ENCODE measurements at regions not wholly inside any gene's neighbourhood (a gene's known extent, or its start where the extent isn't known, plus 50 kb on each side); places are given as distances from the start of the nearest gene placed in this dataset.
A peak's percentile ranks its signal among the peaks of the same experiment; 100 is the strongest.

GRCh38 chr13:106918557-106918860 lies 350.6 kb upstream of the ARGLU1 start:
- H3K9me3 ChIP-seq (ENCODE audit: low read length), result no peaks in the 10 kb centered on the region
- H3K27ac ChIP-seq (ENCODE audit: low read length), result no peak overlapping the region
- no peaks in the 10 kb centered on the region for H3K79me2 ChIP-seq (replicated peaks; ENCODE audit: insufficient read depth, low read length)
- H2AFZ ChIP-seq (ENCODE audit: low read depth, low read length), result no peak overlapping the region
- no peaks in the 10 kb centered on the region for H4K20me1 ChIP-seq (ENCODE audit: insufficient read depth)
- no peak for TF ChIP-seq TAF1 (IDR thresholded peaks at IDR 0.05; ENCODE audit: low read depth)
- TF ChIP-seq CTCF (IDR thresholded peaks at IDR 0.05; ENCODE audit: poor library complexity, severe bottlenecking), result no peak
- no peak for TF ChIP-seq EP300 (conservative IDR thresholded peaks at IDR 0.05; ENCODE audit: poor library complexity, severe bottlenecking)
- peak overlapping the region; percentile 68 for H3K4me3 ChIP-seq (ENCODE audit: low read length)
- H3K27me3 ChIP-seq (ENCODE audit: insufficient read depth, low read depth, low read length), result no peaks in the 10 kb centered on the region
- H3K4me2 ChIP-seq (ENCODE audit: low read length), result peak overlapping the region; percentile 33
- H3K9me2 ChIP-seq (ENCODE audit: insufficient read depth, low read length), result no peaks in the 10 kb centered on the region
- H3K36me3 ChIP-seq (ENCODE audit: insufficient read depth, low read length), result no peaks in the 10 kb centered on the region
- no peak overlapping the region for H3K9ac ChIP-seq (ENCODE audit: low read length)
- H3F3A ChIP-seq (ENCODE audit: insufficient read depth, low read length, poor library complexity, severe bottlenecking), result peaks cover 5% of the 10 kb centered on the region

DNA sequence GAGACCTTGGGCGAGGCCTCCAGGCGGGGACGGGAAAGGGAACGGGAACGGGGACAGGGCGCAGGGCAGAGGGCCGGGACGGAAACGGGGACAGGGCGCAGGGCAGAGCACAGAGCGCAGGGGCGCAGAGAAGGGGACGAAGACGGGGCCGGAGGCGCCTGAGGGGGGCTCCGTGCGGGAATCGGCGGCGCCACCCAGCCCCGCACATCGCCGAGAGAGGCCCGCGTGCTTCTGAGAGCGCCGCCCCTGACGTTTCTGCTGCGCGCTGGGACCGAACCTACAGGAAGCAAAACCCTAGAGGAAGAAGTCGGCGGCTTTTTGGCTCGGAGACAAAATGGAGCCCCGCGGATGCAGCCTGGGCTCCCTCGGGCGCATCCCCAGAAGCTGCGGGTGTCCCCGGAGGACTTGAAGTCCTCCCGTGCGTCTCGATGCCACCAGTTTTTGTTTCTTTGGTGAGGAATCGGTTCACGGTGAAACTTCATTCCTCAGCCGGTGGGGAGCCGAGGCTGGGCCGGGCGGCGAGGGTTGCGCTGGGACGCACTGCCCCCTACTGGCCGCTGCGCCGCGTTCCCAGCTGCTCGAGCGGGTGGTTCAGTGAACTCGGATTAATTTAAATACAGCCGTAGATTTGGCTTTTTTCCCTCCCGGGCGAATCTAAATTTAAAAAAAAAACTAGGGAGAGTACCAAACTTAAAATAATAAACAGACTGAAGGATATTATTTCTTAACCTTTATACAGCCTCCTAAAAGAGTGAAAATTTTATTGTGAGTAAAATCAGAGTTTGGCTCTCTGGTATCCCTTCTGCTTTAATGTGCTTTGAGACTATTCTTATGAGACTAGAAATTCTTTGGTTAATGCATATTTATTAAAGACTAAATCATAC lies 350.0 kb upstream of the ARGLU1 start:
- H3K4me3 ChIP-seq (ENCODE audit: low read length), result peak overlapping the region; percentile 68
- no peaks in the 10 kb centered on the region for H3K9me2 ChIP-seq (ENCODE audit: insufficient read depth, low read length)
- H3K36me3 ChIP-seq (ENCODE audit: insufficient read depth, low read length), result no peaks in the 10 kb centered on the region
- H3K27ac ChIP-seq (ENCODE audit: low read length), result no peak overlapping the region
- no peaks in the 10 kb centered on the region for H4K20me1 ChIP-seq (ENCODE audit: insufficient read depth)
- H3K27me3 ChIP-seq (ENCODE audit: insufficient read depth, low read depth, low read length), result no peaks in the 10 kb centered on the region
- H3F3A ChIP-seq (ENCODE audit: insufficient read depth, low read length, poor library complexity, severe bottlenecking), result peaks cover 5% of the 10 kb centered on the region
- H3K4me2 ChIP-seq (ENCODE audit: low read length), result peak overlapping the region; percentile 33
- no peaks in the 10 kb centered on the region for H3K9me3 ChIP-seq (ENCODE audit: low read length)
- TF ChIP-seq CTCF (IDR thresholded peaks at IDR 0.05; ENCODE audit: poor library complexity, severe bottlenecking) (peak; percentile 91), EZH2 (IDR thresholded peaks at IDR 0.05; ENCODE audit: borderline replicate concordance, insufficient read depth, low read length, poor library complexity, severe bottlenecking) (no peak), RAD21 (conservative IDR thresholded peaks at IDR 0.05) (peak; percentile 95), MXI1 (conservative IDR thresholded peaks at IDR 0.05; ENCODE audit: poor library complexity, severe bottlenecking) (peak; percentile 30), SMC3 (conservative IDR thresholded peaks at IDR 0.05; ENCODE audit: poor library complexity) (peak; percentile 88)
- H2AFZ ChIP-seq (ENCODE audit: low read depth, low read length), result peak overlapping the region; percentile 42
- H3K9ac ChIP-seq (ENCODE audit: low read length), result peak overlapping the region; percentile 56
- H3K79me2 ChIP-seq (replicated peaks; ENCODE audit: insufficient read depth, low read length), result no peaks in the 10 kb centered on the region

- TF ChIP-seq TAF1 (IDR thresholded peaks at IDR 0.05; ENCODE audit: low read depth) (no peak), EZH2 (IDR thresholded peaks at IDR 0.05; ENCODE audit: borderline replicate concordance, insufficient read depth, low read length, poor library complexity, severe bottlenecking) (no peak), RAD21 (conservative IDR thresholded peaks at IDR 0.05) (no peak), REST (IDR thresholded peaks at IDR 0.05; ENCODE audit: borderline replicate concordance) (no peak), CTCF (IDR thresholded peaks at IDR 0.05; ENCODE audit: poor library complexity, severe bottlenecking) (no peak), SMC3 (conservative IDR thresholded peaks at IDR 0.05; ENCODE audit: poor library complexity) (no peak), MXI1 (conservative IDR thresholded peaks at IDR 0.05; ENCODE audit: poor library complexity, severe bottlenecking) (no peak), POLR2AphosphoS5 (IDR thresholded peaks at IDR 0.05) (no peak), EP300 (conservative IDR thresholded peaks at IDR 0.05; ENCODE audit: poor library complexity, severe bottlenecking) (no peak)
- H3F3A ChIP-seq (ENCODE audit: insufficient read depth, low read length, poor library complexity, severe bottlenecking), result peaks cover 5% of the 10 kb centered on the region
- no peak overlapping the region for H2AFZ ChIP-seq (ENCODE audit: low read depth, low read length)
- no peaks in the 10 kb centered on the region for H3K27me3 ChIP-seq (ENCODE audit: insufficient read depth, low read depth, low read length)
- H3K9ac ChIP-seq (ENCODE audit: low read length), result no peak overlapping the region
- H3K79me2 ChIP-seq (replicated peaks; ENCODE audit: insufficient read depth, low read length), result no peaks in the 10 kb centered on the region
- H3K27ac ChIP-seq (ENCODE audit: low read length), result no peak overlapping the region
- no peaks in the 10 kb centered on the region for H3K9me2 ChIP-seq (ENCODE audit: insufficient read depth, low read length)
- H3K4me3 ChIP-seq (ENCODE audit: low read length), result peak overlapping the region; percentile 68
- no peaks in the 10 kb centered on the region for H3K9me3 ChIP-seq (ENCODE audit: low read length)
- no peaks in the 10 kb centered on the region for H3K36me3 ChIP-seq (ENCODE audit: insufficient read depth, low read length)
- H4K20me1 ChIP-seq (ENCODE audit: insufficient read depth), result no peaks in the 10 kb centered on the region
- no peak overlapping the region for H3K4me2 ChIP-seq (ENCODE audit: low read length)
These were observed 349.2 kb upstream of the ARGLU1 start for GRCh38 chr13:106917024-106917571.

Measured in neural cell (in vitro differentiated cells).